CD14-positive monocyte (primary cell): ENCODE measurements at regions not wholly inside any gene's neighbourhood (a gene's known extent, or its start where the extent isn't known, plus 50 kb on each side); places are given as distances from the start of the nearest gene placed in this dataset.

Source experiments
- DNase-seq, 3 donors: peaks; one replicate each; pipeline ENCODE4 v3.0.0-alpha.2; 2011 to 2022
- H2AFZ ChIP-seq: 2 replicates; pipeline ENCODE4 v1.6.0; 2012; ENCODE audit warnings: mild to moderate bottlenecking, low read depth, low read length, inconsistent platforms; ENCODE audit not compliant: insufficient read depth, poor library complexity, severe bottlenecking
- H3K27ac ChIP-seq, 2 donors: 1 replicate in 1 of 2; 2 replicates in 1 of 2; pipeline ENCODE4 v1.5.1; 2012 to 2013; ENCODE audit warnings: low read length in 2 of 2, control low read depth in 1 of 2, inconsistent platforms in 1 of 2, low read depth in 1 of 2, mild to moderate bottlenecking in 1 of 2
- H3K27me3 ChIP-seq, 2 donors: one replicate each; pipeline versions ENCODE4 v1.6.0 to v1.6.1; 2011 to 2013; ENCODE audit warnings: low read length in 2 of 2; ENCODE audit not compliant: control insufficient read depth in 2 of 2, insufficient read depth in 2 of 2
- H3K36me3 ChIP-seq, 2 donors: replicated peaks in 1 of 2; 1 replicate in 1 of 2; 2 replicates in 1 of 2; pipeline versions ENCODE4 v1.5.1 to v1.6.1; 2012 to 2013; ENCODE audit warnings: low read length in 2 of 2, control low read depth in 1 of 2, inconsistent platforms in 1 of 2, mild to moderate bottlenecking in 1 of 2; ENCODE audit not compliant: insufficient read depth in 2 of 2, control insufficient read depth in 1 of 2
- H3K4me1 ChIP-seq, 2 donors: 1 replicate in 1 of 2; 2 replicates in 1 of 2; pipeline versions ENCODE4 v1.5.1 to v1.6.1; 2012 to 2013; ENCODE audit warnings: low read length in 2 of 2, control low read depth in 1 of 2, inconsistent platforms in 1 of 2, mild to moderate bottlenecking in 1 of 2, moderate library complexity in 1 of 2; ENCODE audit not compliant: insufficient read depth in 2 of 2, control insufficient read depth in 1 of 2
- H3K4me2 ChIP-seq: replicated peaks from 2 replicates; pipeline ENCODE3; 2012; ENCODE audit warnings: low read length, moderate library complexity, mild to moderate bottlenecking; ENCODE audit not compliant: poor library complexity, severe bottlenecking; ENCODE audit errors: extremely low read depth
- H3K4me3 ChIP-seq, 3 experiments: fragments of 200-600 bp in 1 of 3; sonication (generic) in 1 of 3; replicated peaks in 1 of 3; 1 replicate in 2 of 3; 2 replicates in 1 of 3; pipeline ENCODE4 v1.5.1; 2011 to 2013; ENCODE audit warnings: low read length in 3 of 3, mild to moderate bottlenecking in 3 of 3, control low read depth in 2 of 3, low read depth in 2 of 3, inconsistent platforms in 1 of 3, moderate library complexity in 1 of 3
- H3K79me2 ChIP-seq: 2 replicates; pipeline ENCODE4 v1.6.0; 2012; ENCODE audit warnings: mild to moderate bottlenecking, control low read depth, inconsistent platforms, low read length, moderate library complexity; ENCODE audit not compliant: insufficient read depth
- H3K9ac ChIP-seq: 2 replicates; pipeline ENCODE4 v1.6.0; 2017; ENCODE audit warnings: low read length, mild to moderate bottlenecking; ENCODE audit not compliant: insufficient read depth, poor library complexity, severe bottlenecking
- H3K9me3 ChIP-seq, 2 donors: replicated peaks in 1 of 2; 1 replicate in 1 of 2; 2 replicates in 1 of 2; pipeline versions ENCODE4 v1.5.1 to v1.6.1; 2012 to 2013; ENCODE audit warnings: low read length in 2 of 2, control low read depth in 1 of 2; ENCODE audit not compliant: control insufficient read depth in 1 of 2, insufficient read depth in 1 of 2
- H4K20me1 ChIP-seq: 2 replicates; pipeline ENCODE4 v1.6.0; 2012; ENCODE audit warnings: mild to moderate bottlenecking, low read length, control low read depth, moderate library complexity; ENCODE audit not compliant: insufficient read depth
- H3K27ac Mint-ChIP-seq, 7 donors: one replicate each; pipeline ENCODE4 v1.8.0; 2020; ENCODE audit warnings: mild to moderate bottlenecking in 7 of 7, mixed read lengths in 7 of 7, moderate library complexity in 6 of 7, inconsistent platforms in 2 of 7
- H3K27me3 Mint-ChIP-seq, 3 donors: one replicate each; pipeline ENCODE4 v1.8.0; 2021 to 2022; ENCODE audit warnings: low read depth in 3 of 3, mild to moderate bottlenecking in 3 of 3, mixed read lengths in 3 of 3, moderate library complexity in 3 of 3, inconsistent platforms in 1 of 3
- H3K36me3 Mint-ChIP-seq, 2 donors: one replicate each; pipeline ENCODE4 v1.8.0; 2020; ENCODE audit warnings: mixed read lengths in 2 of 2, inconsistent platforms in 1 of 2, mild to moderate bottlenecking in 1 of 2
- H3K4me1 Mint-ChIP-seq: one replicate; pipeline ENCODE4 v1.8.0; 2020; ENCODE audit warnings: mild to moderate bottlenecking, mixed read lengths
- H3K4me3 Mint-ChIP-seq, 2 donors: one replicate each; pipeline ENCODE4 v1.8.0; 2020; ENCODE audit warnings: mild to moderate bottlenecking in 2 of 2, mixed read lengths in 2 of 2, moderate library complexity in 1 of 2
- H3K9me3 Mint-ChIP-seq, 7 donors: one replicate each; pipeline ENCODE4 v1.8.0; 2020 to 2022; ENCODE audit warnings: mixed read lengths in 7 of 7, mild to moderate bottlenecking in 6 of 7, moderate library complexity in 6 of 7, inconsistent platforms in 2 of 7
- WGBS: methylation state at CpG from one replicate; pipeline ENCODE4 v1.1.5; 2013; ENCODE audit warnings: missing lambda C conversion rate; ENCODE audit not compliant: insufficient coverage; 5-methylcytosine and 5-hydroxymethylcytosine counted together
- intact Hi-C, 2 donors: fragments of 100-400 bp; cut with micrococcal nuclease; formaldehyde crosslinking; loops; one replicate each; pipeline versions ENCODE4 v1.15.0 to v1.15.1; 2023
- TF ChIP-seq, protein P1 (sequence below): fragments of 200-600 bp; IDR thresholded peaks from one replicate; pipeline ENCODE4 v1.8.0; 2022; ENCODE audit warnings: antibody characterized with exemption, mild to moderate bottlenecking

DNA sequence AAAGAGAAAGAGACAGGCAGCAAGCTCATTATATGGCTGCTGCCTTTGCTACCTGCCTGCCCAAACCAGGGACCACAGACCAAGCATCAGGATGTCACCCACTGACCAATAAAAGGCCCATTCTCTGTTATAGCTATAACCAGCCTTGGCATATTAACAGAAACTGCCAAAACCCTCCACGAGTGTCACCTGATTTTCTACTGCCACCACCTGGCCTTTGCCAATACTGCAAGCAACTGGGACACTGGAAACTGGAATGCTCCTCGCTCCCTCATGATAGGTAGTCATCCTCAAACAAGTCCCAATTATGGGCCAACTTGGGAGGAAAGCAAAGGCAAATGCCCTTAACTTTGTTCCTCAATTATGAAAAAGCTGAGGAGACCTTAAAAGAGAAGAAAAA, 76.0 kb downstream of the SPIN4 start:
- no peaks in the 10 kb centered on the region for H4K20me1 ChIP-seq
- no peak overlapping the region for H3K4me3 ChIP-seq
- H3K9ac ChIP-seq, result no peak overlapping the region
- TF ChIP-seq, protein P1, sequence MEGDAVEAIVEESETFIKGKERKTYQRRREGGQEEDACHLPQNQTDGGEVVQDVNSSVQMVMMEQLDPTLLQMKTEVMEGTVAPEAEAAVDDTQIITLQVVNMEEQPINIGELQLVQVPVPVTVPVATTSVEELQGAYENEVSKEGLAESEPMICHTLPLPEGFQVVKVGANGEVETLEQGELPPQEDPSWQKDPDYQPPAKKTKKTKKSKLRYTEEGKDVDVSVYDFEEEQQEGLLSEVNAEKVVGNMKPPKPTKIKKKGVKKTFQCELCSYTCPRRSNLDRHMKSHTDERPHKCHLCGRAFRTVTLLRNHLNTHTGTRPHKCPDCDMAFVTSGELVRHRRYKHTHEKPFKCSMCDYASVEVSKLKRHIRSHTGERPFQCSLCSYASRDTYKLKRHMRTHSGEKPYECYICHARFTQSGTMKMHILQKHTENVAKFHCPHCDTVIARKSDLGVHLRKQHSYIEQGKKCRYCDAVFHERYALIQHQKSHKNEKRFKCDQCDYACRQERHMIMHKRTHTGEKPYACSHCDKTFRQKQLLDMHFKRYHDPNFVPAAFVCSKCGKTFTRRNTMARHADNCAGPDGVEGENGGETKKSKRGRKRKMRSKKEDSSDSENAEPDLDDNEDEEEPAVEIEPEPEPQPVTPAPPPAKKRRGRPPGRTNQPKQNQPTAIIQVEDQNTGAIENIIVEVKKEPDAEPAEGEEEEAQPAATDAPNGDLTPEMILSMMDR, result peak; percentile 35
- H2AFZ ChIP-seq, result no peak overlapping the region
- H3K4me2 ChIP-seq, result no peak overlapping the region
- Mint-ChIP-seq H3K27ac (no peak overlapping the region), H3K27me3 (peaks cover 0 to 2% (median 1%) of the 10 kb centered on the region in 3 donors), H3K36me3 (no peaks in the 10 kb centered on the region), H3K9me3 (no peaks in the 10 kb centered on the region), H3K4me1 (no peaks in the 10 kb centered on the region), H3K4me3 (no peak overlapping the region)
- no peaks in the 10 kb centered on the region for H3K9me3 ChIP-seq
- H3K27me3 ChIP-seq, result no peaks in the 10 kb centered on the region
- no peaks in the 10 kb centered on the region for H3K36me3 ChIP-seq
- DNase-seq, result peak in 1 of 3 donors; percentile 0
- H3K79me2 ChIP-seq, result no peaks in the 10 kb centered on the region
- H3K4me1 ChIP-seq, result no peaks in the 10 kb centered on the region
- intact Hi-C loops, result no loop called here
- H3K27ac ChIP-seq, result no peak overlapping the region
- WGBS, result no CpG with 5 or more reads among the region's 2 CpGs

- Histone ChIP-seq H3K9me3 (peaks cover 0 to 4% of the 10 kb centered on the region in 2 donors), H3K4me3 (no peak overlapping the region), H3K36me3 (no peaks in the 10 kb centered on the region), H2AFZ (no peak overlapping the region), H3K4me1 (no peaks in the 10 kb centered on the region), H3K4me2 (no peak overlapping the region), H3K9ac (no peak overlapping the region), H3K27ac (no peak overlapping the region), H3K79me2 (no peaks in the 10 kb centered on the region), H4K20me1 (no peaks in the 10 kb centered on the region), H3K27me3 (no peaks in the 10 kb centered on the region)
- TF ChIP-seq, protein P1, result no peak
- no peak overlapping the region for H3K4me3 Mint-ChIP-seq
- no peaks in the 10 kb centered on the region for H3K4me1 Mint-ChIP-seq
- H3K27me3 Mint-ChIP-seq, result peaks cover 0 to 2% (median 1%) of the 10 kb centered on the region in 3 donors
- intact Hi-C loops, result no loop called here
- H3K27ac Mint-ChIP-seq, result peak overlapping the region in 1 of 7 donors; percentile 20
- no peaks in the 10 kb centered on the region for H3K36me3 Mint-ChIP-seq
- H3K9me3 Mint-ChIP-seq, result peaks cover 0 to 5% (median 2%) of the 10 kb centered on the region in 7 donors
- DNase-seq, result no peak
- WGBS, result no CpG with 5 or more reads among the region's 8 CpGs
Observed at GRCh38 chrX:63270873-63271272, 80.3 kb downstream of the SPIN4 start.
